ENCODE measurements at regions not wholly inside any gene's neighbourhood (a gene's known extent, or its start where the extent isn't known, plus 50 kb on each side); places are given as distances from the start of the nearest gene placed in this dataset.

DNA sequence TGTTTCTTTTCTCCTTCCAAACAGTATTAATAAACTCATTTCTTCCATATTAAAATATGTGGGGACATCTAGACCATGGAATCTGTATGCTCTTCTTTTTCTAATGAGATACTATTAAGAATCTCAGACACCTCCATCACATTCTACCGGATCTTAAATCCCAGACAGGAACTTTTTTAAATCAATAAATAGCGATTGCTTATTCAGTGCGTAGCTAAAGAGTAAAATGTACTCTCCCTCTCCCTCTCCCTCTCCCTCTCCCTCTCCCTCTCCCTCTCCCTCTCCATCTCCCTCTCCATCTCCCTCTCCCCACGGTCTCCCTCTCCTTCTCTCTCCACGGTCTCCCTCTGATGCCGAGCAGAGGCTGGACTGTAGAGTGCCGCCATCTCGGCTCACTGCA is 297.0 kb downstream of the HNRNPD start:
- TF ChIP-seq CTCF (IDR thresholded peaks at IDR 0.05) = no peak
- H3K27ac ChIP-seq = no peak overlapping the region
- no peaks in the 10 kb centered on the region for H3K36me3 ChIP-seq

GRCh38 chr4:82076359-82076758 is 297.4 kb downstream of the HNRNPD start:
- intact Hi-C loops (cut with DNase I) = no loop called here
- no peaks in the 10 kb centered on the region for H3K27me3 ChIP-seq
- H3K9me3 ChIP-seq = no peaks in the 10 kb centered on the region
- DNase-seq = no peak
- H3K4me1 ChIP-seq = no peaks in the 10 kb centered on the region
- H3K27ac ChIP-seq = no peak overlapping the region
- no peak for TF ChIP-seq CTCF (IDR thresholded peaks at IDR 0.05)
- H3K36me3 ChIP-seq = no peaks in the 10 kb centered on the region
- no peak overlapping the region for H3K9ac ChIP-seq (ENCODE audit: low read depth in 2 of 2, low read length in 2 of 2)
- no peak overlapping the region for H3K4me3 ChIP-seq

More for the DNA sequence above, 297.0 kb downstream of the HNRNPD start:
- Histone ChIP-seq H3K27me3 (no peaks in the 10 kb centered on the region), H3K9me3 (no peaks in the 10 kb centered on the region), H3K4me3 (no peak overlapping the region), H3K9ac (ENCODE audit: low read depth in 2 of 2, low read length in 2 of 2) (no peak overlapping the region), H3K4me1 (no peaks in the 10 kb centered on the region)
- intact Hi-C loops (cut with DNase I) = no loop called here
- no peak for DNase-seq

DNA sequence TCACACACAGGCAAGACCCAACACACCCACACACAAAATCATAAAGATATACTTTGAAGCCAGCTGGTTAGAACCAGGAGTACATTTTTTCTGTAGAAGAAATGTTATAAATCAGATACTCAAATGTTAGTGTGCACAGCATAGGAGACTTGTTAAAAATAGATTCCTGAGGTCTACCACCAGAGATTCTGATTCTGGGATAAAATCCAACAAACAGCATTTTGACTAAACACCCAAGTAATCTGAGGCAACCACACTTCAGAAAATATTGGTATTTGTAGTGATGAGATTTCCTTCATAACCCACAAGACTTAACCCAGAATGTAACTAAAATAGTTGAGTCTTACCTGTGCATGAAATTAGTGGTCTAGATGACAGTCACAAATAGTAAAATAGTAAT is 301.8 kb downstream of the HNRNPD start:
- H3K4me1 ChIP-seq = no peaks in the 10 kb centered on the region
- intact Hi-C loops (cut with DNase I) = no loop called here
- TF ChIP-seq CTCF (IDR thresholded peaks at IDR 0.05) = no peak

DNA sequence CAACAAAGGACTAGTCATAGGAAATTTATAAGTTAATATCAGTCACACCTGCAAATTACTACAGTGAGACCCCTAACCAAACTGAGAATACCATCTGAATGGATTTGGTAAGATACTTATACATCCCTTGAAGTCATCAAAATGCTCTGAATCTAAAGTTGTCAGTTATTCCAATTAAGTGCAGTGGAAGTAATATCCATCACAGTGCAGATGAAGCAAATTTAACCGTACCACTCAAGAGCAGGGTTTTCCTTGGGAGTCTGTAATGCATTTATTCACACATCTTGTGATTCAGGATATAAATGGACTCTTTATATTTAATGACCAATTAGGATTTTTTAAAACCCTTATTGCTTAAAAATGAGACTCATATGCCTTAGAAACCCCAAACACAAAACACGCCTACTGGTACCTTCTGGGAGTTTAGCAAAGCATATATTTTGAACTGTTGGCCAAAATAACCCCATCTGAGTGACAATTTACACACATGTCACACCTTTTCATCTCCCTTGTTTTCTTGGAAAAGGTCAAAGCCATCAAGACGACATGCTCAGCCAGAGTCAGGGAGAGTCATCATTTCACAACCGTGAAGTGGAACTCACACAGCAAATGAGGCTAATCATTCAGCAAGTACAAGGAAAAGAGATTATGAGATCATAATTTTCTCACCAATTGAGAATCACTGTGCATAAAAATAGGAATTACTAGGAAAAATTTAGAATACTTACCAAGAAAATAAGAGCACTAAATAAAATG is 303.7 kb downstream of the HNRNPD start:
- no peak for TF ChIP-seq CTCF (IDR thresholded peaks at IDR 0.05)
- Histone ChIP-seq H3K27me3 (no peaks in the 10 kb centered on the region), H3K36me3 (no peaks in the 10 kb centered on the region), H3K27ac (no peak overlapping the region), H3K9ac (ENCODE audit: low read depth in 2 of 2, low read length in 2 of 2) (no peak overlapping the region), H3K9me3 (no peaks in the 10 kb centered on the region), H3K4me3 (no peak overlapping the region), H3K4me1 (no peaks in the 10 kb centered on the region)
- no peak for DNase-seq
- intact Hi-C loops (cut with DNase I) = no loop called here

More for the DNA sequence above, 301.8 kb downstream of the HNRNPD start:
- no peaks in the 10 kb centered on the region for H3K27me3 ChIP-seq
- no peaks in the 10 kb centered on the region for H3K36me3 ChIP-seq
- no peak overlapping the region for H3K4me3 ChIP-seq
- no peak overlapping the region for H3K27ac ChIP-seq
- no peak for DNase-seq
- no peak overlapping the region for H3K9ac ChIP-seq (ENCODE audit: low read depth in 2 of 2, low read length in 2 of 2)
- H3K9me3 ChIP-seq = no peaks in the 10 kb centered on the region

DNA sequence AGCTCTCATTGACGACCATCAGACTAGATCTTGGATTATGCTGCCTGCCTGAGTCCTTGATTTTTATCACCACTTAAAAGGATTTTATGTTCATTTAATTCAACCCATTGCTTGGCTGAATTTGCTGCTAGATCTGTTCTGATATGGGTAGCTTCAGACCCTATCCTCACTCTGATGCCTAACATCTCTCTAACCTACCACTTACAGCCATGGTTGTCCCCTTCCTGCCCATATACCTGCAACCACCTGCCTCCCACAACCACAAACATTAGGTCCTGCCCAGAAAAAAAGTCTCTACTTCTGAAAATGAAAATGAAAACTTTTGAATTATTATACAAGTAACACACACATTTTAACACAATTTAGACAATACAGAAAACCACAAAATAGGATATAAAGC is 310.8 kb downstream of the HNRNPD start:
- Histone ChIP-seq H3K27ac (no peak overlapping the region), H3K4me3 (no peak overlapping the region), H3K4me1 (no peaks in the 10 kb centered on the region), H3K9me3 (no peaks in the 10 kb centered on the region), H3K27me3 (no peaks in the 10 kb centered on the region), H3K9ac (ENCODE audit: low read depth in 2 of 2, low read length in 2 of 2) (no peak overlapping the region), H3K36me3 (no peaks in the 10 kb centered on the region)
- intact Hi-C loops (cut with DNase I) = no loop called here
- no peak for TF ChIP-seq CTCF (IDR thresholded peaks at IDR 0.05)
- no peak for DNase-seq

Data from colonic mucosa (tissue), 4 donors.